GM12878 (cell line): ENCODE measurements at regions not wholly inside any gene's neighbourhood (a gene's known extent, or its start where the extent isn't known, plus 50 kb on each side); places are given as distances from the start of the nearest gene placed in this dataset.

Source experiments
- ATAC-seq: fragments of 200-7000 bp; cut with Tn5 transposase; 3 replicates; pipeline ENCODE4 v1.9.1; 2020; ENCODE audit warnings: mild to moderate bottlenecking, moderate library complexity
- BruUV-seq: library from RNA; stranded (reverse); fragments of 400-500 nt; replicated peaks from 2 replicates; lab custom pipeline; 2021; lab: Mats Ljungman, UMichigan
- CTCF ChIA-PET: fragments of 300-600 bp; sonication (Branson Sonifier 250); formaldehyde crosslinking; extraction: SDS; loops from one replicate; lab custom pipeline; 2021; ENCODE audit warnings: inconsistent platforms; lab: Yijun Ruan, JAX
- POLR2A ChIA-PET: fragments of 350-600 bp; formaldehyde crosslinking; extraction: SDS; loops from one replicate; lab custom pipeline; 2021; ENCODE audit warnings: inconsistent platforms; lab: Charles Lee
- RAD21 ChIA-PET: fragments of 300-600 bp; sonication (Branson Sonifier 250); formaldehyde crosslinking; loops from one replicate; lab custom pipeline; 2023; ENCODE audit warnings: antibody characterized with exemption; ENCODE audit not compliant: unreplicated experiment; lab: Charles Lee
- SMC1A ChIA-PET: fragments of 300-600 bp; sonication (Branson Sonifier 250); formaldehyde crosslinking; loops from one replicate; lab custom pipeline; 2023; ENCODE audit not compliant: unreplicated experiment, uncharacterized antibody; lab: Charles Lee
- DNase-seq: peaks from one replicate; pipeline ENCODE4 v3.0.0-alpha.2; 2011; ENCODE audit warnings: low read depth, low spot score
- FAIRE-seq: peaks from 3 replicates; lab custom pipeline; 2011; peaks lifted over from hg19 to GRCh38; lab: Jason Lieb, UNC
- H2AFZ ChIP-seq: 2 replicates; pipeline ENCODE4 v1.6.0; 2011; ENCODE audit warnings: low read depth, low read length, control low read depth; ENCODE audit not compliant: control insufficient read depth
- H3K27ac ChIP-seq: 2 replicates; pipeline ENCODE4 v1.5.1; 2011; ENCODE audit warnings: control low read depth; ENCODE audit not compliant: control insufficient read depth, insufficient read depth
- H3K27me3 ChIP-seq, 2 experiments: replicated peaks in 1 of 2; 2 replicates each; pipeline versions ENCODE4 v1.6.0 to v1.6.1; 2011; ENCODE audit warnings: low read length in 1 of 2; ENCODE audit not compliant: control insufficient read depth in 2 of 2, insufficient read depth in 2 of 2
- H3K36me3 ChIP-seq, 2 experiments: 2 replicates each; pipeline ENCODE4 v1.5.1; 2011; ENCODE audit warnings: low read length in 1 of 2; ENCODE audit not compliant: control insufficient read depth in 2 of 2, insufficient read depth in 2 of 2
- H3K4me1 ChIP-seq: 2 replicates; pipeline ENCODE4 v1.6.1; 2011; ENCODE audit warnings: mild to moderate bottlenecking, low read length, moderate library complexity, mixed read lengths; ENCODE audit not compliant: control insufficient read depth, insufficient read depth
- H3K4me2 ChIP-seq: 2 replicates; pipeline ENCODE4 v1.6.0; 2011; ENCODE audit warnings: control low read depth; ENCODE audit not compliant: control insufficient read depth, insufficient read depth
- H3K4me3 ChIP-seq: fragments of 200-600 bp; sonication (generic); 2 replicates; pipeline ENCODE4 v1.5.1; 2016
- H3K79me2 ChIP-seq: 2 replicates; pipeline ENCODE4 v1.6.0; 2011; ENCODE audit warnings: low read length; ENCODE audit not compliant: control insufficient read depth, insufficient read depth
- H3K9ac ChIP-seq: 2 replicates; pipeline ENCODE4 v1.8.0; 2011; ENCODE audit warnings: low read length, control low read depth, mixed read lengths; ENCODE audit not compliant: control insufficient read depth, insufficient read depth
- H3K9me3 ChIP-seq: replicated peaks from 3 replicates; pipeline ENCODE4 v1.5.1; 2011; ENCODE audit warnings: mild to moderate bottlenecking, low read length; ENCODE audit not compliant: control insufficient read depth, insufficient read depth
- H4K20me1 ChIP-seq: 2 replicates; pipeline ENCODE4 v1.6.0; 2011; ENCODE audit not compliant: control insufficient read depth, insufficient read depth
- IRF4 ChIP-seq: IDR thresholded peaks from 2 replicates; pipeline ENCODE4 v1.6.1; 2011; ENCODE audit warnings: low read depth, low read length
- NFYB ChIP-seq: IDR thresholded peaks from 2 replicates; pipeline ENCODE4 v1.6.1; 2011; ENCODE audit warnings: low read depth, mild to moderate bottlenecking, low read length, improper control_type of control experiment, moderate library complexity; ENCODE audit not compliant: insufficient read depth
- RAD21 ChIP-seq: IDR thresholded peaks from 2 replicates; pipeline ENCODE4 v1.6.1; 2011; ENCODE audit warnings: mild to moderate bottlenecking, low read depth, low read length, moderate library complexity; ENCODE audit not compliant: insufficient read depth
- RFX5 ChIP-seq: IDR thresholded peaks from 2 replicates; pipeline ENCODE4 v1.6.1; 2011; ENCODE audit warnings: low read depth, low read length, improper control_type of control experiment
- SIX5 ChIP-seq: IDR thresholded peaks from 2 replicates; pipeline ENCODE4 v1.6.1; 2011; ENCODE audit warnings: mild to moderate bottlenecking, low read depth, low read length, moderate library complexity; ENCODE audit not compliant: severe bottlenecking
- ZNF207 ChIP-seq: fragments of 450-650 bp; IDR thresholded peaks from 2 replicates; pipeline ENCODE4 v1.6.1; 2014; ENCODE audit warnings: antibody characterized with exemption, mild to moderate bottlenecking, borderline replicate concordance
- WGBS: methylation state at CpG from one replicate; pipeline ENCODE4 v1.1.6; 2016; ENCODE audit warnings: low lambda C conversion rate; ENCODE audit not compliant: insufficient replicate concordance, insufficient coverage; ENCODE audit errors: missing lambda C conversion rate; 5-methylcytosine and 5-hydroxymethylcytosine counted together
- in situ Hi-C: fragments of 300-500 bp; cut with MboI; formaldehyde crosslinking; loops from 9 replicates; pipeline ENCODE4 v1.14.3; 2018; ENCODE audit warnings: mixed read lengths
- intact Hi-C: fragments of 100-400 bp; cut with micrococcal nuclease; formaldehyde crosslinking; loops from one replicate; pipeline ENCODE4 v1.14.2; 2022; ENCODE audit not compliant: unreplicated experiment
- TF ChIP-seq, protein P1 (sequence below): fragments of 450-650 bp; conservative IDR thresholded peaks from 2 replicates; pipeline ENCODE4 v1.6.1; 2017; ENCODE audit warnings: mild to moderate bottlenecking, moderate library complexity

DNA sequence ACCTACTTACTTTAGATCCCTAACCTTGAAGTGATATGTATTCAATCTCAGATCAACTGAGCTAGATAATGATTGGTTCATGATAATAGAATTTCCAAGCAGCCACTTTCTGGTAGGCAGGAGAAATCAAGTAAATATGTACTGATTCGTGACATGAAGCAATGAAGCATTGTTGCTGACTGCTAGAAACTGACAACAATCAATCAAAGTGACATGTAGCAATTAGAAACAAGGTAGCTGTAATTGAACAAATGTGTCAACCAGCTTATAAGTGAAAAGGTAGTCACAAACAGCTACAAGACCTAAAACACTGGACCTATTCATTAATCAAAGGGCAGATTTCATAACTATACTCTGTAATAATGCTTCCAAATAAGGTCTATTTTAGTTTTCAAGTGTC lies 62.4 kb downstream of the PABPC4L start:
- H3K79me2 ChIP-seq, result no peaks in the 10 kb centered on the region
- no peak overlapping the region for H2AFZ ChIP-seq
- H3K4me2 ChIP-seq, result no peak overlapping the region
- WGBS, result 4% methylated on average over 1 of the region's 1 CpG
- no peak for DNase-seq
- no peaks in the 10 kb centered on the region for H3K36me3 ChIP-seq
- ChIA-PET SMC1A (interaction anchor here (1.3 to 1.6 kb wide), 2 partner anchors 11 to 14 kb away, joined by 3 read pairs; no protein-coding TSS in a partner anchor), POLR2A (no interaction called here), RAD21 (no interaction called here), CTCF (no interaction called here)
- in situ Hi-C loops (no loop called here), intact Hi-C loops (no loop called here)
- TF ChIP-seq RFX5, result no peak
- no peak for TF ChIP-seq IRF4
- TF ChIP-seq ZNF207, result no peak
- TF ChIP-seq, protein P1, sequence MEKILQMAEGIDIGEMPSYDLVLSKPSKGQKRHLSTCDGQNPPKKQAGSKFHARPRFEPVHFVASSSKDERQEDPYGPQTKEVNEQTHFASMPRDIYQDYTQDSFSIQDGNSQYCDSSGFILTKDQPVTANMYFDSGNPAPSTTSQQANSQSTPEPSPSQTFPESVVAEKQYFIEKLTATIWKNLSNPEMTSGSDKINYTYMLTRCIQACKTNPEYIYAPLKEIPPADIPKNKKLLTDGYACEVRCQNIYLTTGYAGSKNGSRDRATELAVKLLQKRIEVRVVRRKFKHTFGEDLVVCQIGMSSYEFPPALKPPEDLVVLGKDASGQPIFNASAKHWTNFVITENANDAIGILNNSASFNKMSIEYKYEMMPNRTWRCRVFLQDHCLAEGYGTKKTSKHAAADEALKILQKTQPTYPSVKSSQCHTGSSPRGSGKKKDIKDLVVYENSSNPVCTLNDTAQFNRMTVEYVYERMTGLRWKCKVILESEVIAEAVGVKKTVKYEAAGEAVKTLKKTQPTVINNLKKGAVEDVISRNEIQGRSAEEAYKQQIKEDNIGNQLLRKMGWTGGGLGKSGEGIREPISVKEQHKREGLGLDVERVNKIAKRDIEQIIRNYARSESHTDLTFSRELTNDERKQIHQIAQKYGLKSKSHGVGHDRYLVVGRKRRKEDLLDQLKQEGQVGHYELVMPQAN, result no peak
- no peak for TF ChIP-seq SIX5
- no peak for TF ChIP-seq NFYB
- TF ChIP-seq RAD21, result no peak
- BruUV-seq, result no TSS peak
- no peaks in the 10 kb centered on the region for H4K20me1 ChIP-seq
- H3K27me3 ChIP-seq, result no peaks in the 10 kb centered on the region
- no peak overlapping the region for H3K4me3 ChIP-seq
- no peak for ATAC-seq
- no peaks in the 10 kb centered on the region for H3K9me3 ChIP-seq
- no peak for FAIRE-seq
- H3K9ac ChIP-seq, result no peak overlapping the region
- no peak overlapping the region for H3K27ac ChIP-seq
- H3K4me1 ChIP-seq, result no peaks in the 10 kb centered on the region
